Fibroblast of lung (primary cell): ENCODE measurements at regions not wholly inside any gene's neighbourhood (a gene's known extent, or its start where the extent isn't known, plus 50 kb on each side); places are given as distances from the start of the nearest gene placed in this dataset.

Experiments used
- DNase-seq, 2 donors: peaks; one replicate each; pipeline versions ENCODE4 v3.0.0 to v3.0.0-alpha.2; 2010; ENCODE audit warnings: low read depth in 2 of 2
- H2AFZ ChIP-seq: 2 replicates; pipeline ENCODE4 v1.5.1; 2012; ENCODE audit warnings: low read length, control low read depth, inconsistent platforms
- H3K27ac ChIP-seq: 2 replicates; pipeline ENCODE4 v1.5.1; 2011; ENCODE audit warnings: low read length, control low read depth; ENCODE audit not compliant: insufficient read depth
- H3K27me3 ChIP-seq: 2 replicates; pipeline ENCODE4 v1.5.1; 2011; ENCODE audit warnings: mild to moderate bottlenecking, low read length; ENCODE audit not compliant: control insufficient read depth, insufficient read depth
- H3K36me3 ChIP-seq: 2 replicates; pipeline ENCODE4 v1.5.1; 2011; ENCODE audit warnings: low read length; ENCODE audit not compliant: control insufficient read depth, insufficient read depth
- H3K4me1 ChIP-seq: 2 replicates; pipeline ENCODE4 v1.5.1; 2011; ENCODE audit warnings: low read length; ENCODE audit not compliant: control insufficient read depth, insufficient read depth; ENCODE audit errors: extremely low read depth
- H3K4me2 ChIP-seq: 2 replicates; pipeline ENCODE4 v1.5.1; 2011; ENCODE audit warnings: low read length, control low read depth; ENCODE audit not compliant: insufficient read depth; ENCODE audit errors: extremely low read depth
- H3K4me3 ChIP-seq, 4 experiments: fragments of 200-600 bp in 1 of 4; sonication (generic) in 1 of 4; replicated peaks in 1 of 4; 2 replicates each; pipeline ENCODE4 v1.5.1; 2011 to 2016; ENCODE audit warnings: low read length in 4 of 4, low read depth in 3 of 4, mild to moderate bottlenecking in 3 of 4, control low read depth in 2 of 4, inconsistent platforms in 1 of 4, mixed read lengths in 1 of 4; ENCODE audit not compliant: insufficient read depth in 1 of 4; ENCODE audit errors: control extremely low read depth in 1 of 4
- H3K79me2 ChIP-seq: 2 replicates; pipeline ENCODE4 v1.5.1; 2012; ENCODE audit warnings: mild to moderate bottlenecking, low read length, inconsistent platforms; ENCODE audit not compliant: control insufficient read depth, insufficient read depth
- H3K9ac ChIP-seq: 2 replicates; pipeline ENCODE4 v1.5.1; 2011; ENCODE audit warnings: mild to moderate bottlenecking, low read length, control low read depth; ENCODE audit not compliant: insufficient read depth
- H3K9me3 ChIP-seq: 2 replicates; pipeline ENCODE4 v1.5.1; 2012; ENCODE audit warnings: low read depth, low read length; ENCODE audit not compliant: control insufficient read depth, insufficient read depth
- H4K20me1 ChIP-seq: 2 replicates; pipeline ENCODE4 v1.5.1; 2011; ENCODE audit warnings: low read length; ENCODE audit not compliant: control insufficient read depth, insufficient read depth; ENCODE audit errors: extremely low read depth
- CTCF ChIP-seq, 2 donors: IDR thresholded peaks in 1 of 2; conservative IDR thresholded peaks in 1 of 2; 1 replicate in 1 of 2; 2 replicates in 1 of 2; pipeline ENCODE4 v1.5.1; 2011 to 2012; ENCODE audit warnings: low read length in 2 of 2, control low read depth in 1 of 2, inconsistent platforms in 1 of 2, low read depth in 1 of 2, mild to moderate bottlenecking in 1 of 2
- EZH2 ChIP-seq: IDR thresholded peaks from 2 replicates; pipeline ENCODE4 v1.5.1; 2012; ENCODE audit warnings: low read length, control low read depth, mild to moderate bottlenecking; ENCODE audit errors: missing control alignments

GRCh38 chr4:3701736-3702560 lies 64.2 kb upstream of the ADRA2C start:
- Histone ChIP-seq H3K9ac (no peak overlapping the region), H2AFZ (no peak overlapping the region), H3K4me1 (no peaks in the 10 kb centered on the region), H3K79me2 (no peaks in the 10 kb centered on the region), H3K36me3 (no peaks in the 10 kb centered on the region), H3K9me3 (no peaks in the 10 kb centered on the region), H3K4me2 (no peak overlapping the region), H3K27ac (no peak overlapping the region), H3K4me3 (no peak overlapping the region), H4K20me1 (no peaks in the 10 kb centered on the region), H3K27me3 (peaks cover 6% of the 10 kb centered on the region)
- DNase-seq, result no peak
- TF ChIP-seq EZH2, result no peak
- no peak for TF ChIP-seq CTCF (conservative IDR thresholded peaks at IDR 0.05 in 1 of 2, IDR thresholded peaks at IDR 0.05 in 1 of 2; ENCODE audit: low read depth in 1 of 2, low read length in 2 of 2)

DNA sequence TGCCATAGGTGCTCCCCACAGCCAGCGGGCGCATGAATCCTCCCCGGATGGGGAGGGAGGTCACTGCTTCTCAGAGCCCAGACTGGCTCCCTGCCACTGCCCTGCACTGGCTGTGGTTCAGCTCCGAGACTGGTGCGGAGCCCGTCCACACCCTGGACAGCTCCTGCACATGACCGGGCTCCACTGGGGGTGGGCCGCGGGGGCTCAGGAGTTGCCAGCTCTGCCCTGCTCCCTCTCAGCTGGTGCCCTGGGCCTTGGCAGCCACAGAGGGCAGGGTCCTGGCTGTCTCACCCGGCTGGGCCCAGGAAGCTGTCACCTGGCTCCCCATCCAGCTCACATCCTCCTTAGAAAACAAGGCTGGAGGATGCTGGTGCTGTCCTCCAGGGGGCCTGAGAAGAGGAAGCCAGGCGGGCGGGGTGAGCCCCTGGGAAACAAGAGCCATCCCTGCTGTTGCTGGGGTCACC lies 64.9 kb upstream of the ADRA2C start:
- H3K9ac ChIP-seq, result no peak overlapping the region
- H3K4me3 ChIP-seq, result no peak overlapping the region
- no peaks in the 10 kb centered on the region for H3K36me3 ChIP-seq
- no peaks in the 10 kb centered on the region for H3K4me1 ChIP-seq
- H3K79me2 ChIP-seq, result no peaks in the 10 kb centered on the region
- no peak for DNase-seq
- no peaks in the 10 kb centered on the region for H3K9me3 ChIP-seq
- no peak overlapping the region for H2AFZ ChIP-seq
- H3K27ac ChIP-seq, result no peak overlapping the region
- H4K20me1 ChIP-seq, result no peaks in the 10 kb centered on the region
- peaks cover 6% of the 10 kb centered on the region for H3K27me3 ChIP-seq
- no peak overlapping the region for H3K4me2 ChIP-seq
- TF ChIP-seq CTCF (conservative IDR thresholded peaks at IDR 0.05 in 1 of 2, IDR thresholded peaks at IDR 0.05 in 1 of 2; ENCODE audit: low read depth in 1 of 2, low read length in 2 of 2) (no peak), EZH2 (no peak)

- Histone ChIP-seq H3K4me1 (no peaks in the 10 kb centered on the region), H3K79me2 (no peaks in the 10 kb centered on the region), H3K27ac (no peak overlapping the region), H3K9me3 (no peaks in the 10 kb centered on the region), H2AFZ (no peak overlapping the region), H4K20me1 (no peaks in the 10 kb centered on the region), H3K4me3 (no peak overlapping the region), H3K9ac (no peak overlapping the region), H3K27me3 (peaks cover 6% of the 10 kb centered on the region), H3K4me2 (no peak overlapping the region), H3K36me3 (no peaks in the 10 kb centered on the region)
- no peak for TF ChIP-seq EZH2
- TF ChIP-seq CTCF (conservative IDR thresholded peaks at IDR 0.05 in 1 of 2, IDR thresholded peaks at IDR 0.05 in 1 of 2; ENCODE audit: low read depth in 1 of 2, low read length in 2 of 2), result no peak
- no peak for DNase-seq
These were observed 65.4 kb upstream of the ADRA2C start for GRCh38 chr4:3700736-3701135.
